ENCODE measurements at regions not wholly inside any gene's neighbourhood (a gene's known extent, or its start where the extent isn't known, plus 50 kb on each side); places are given as distances from the start of the nearest gene placed in this dataset.

DNA sequence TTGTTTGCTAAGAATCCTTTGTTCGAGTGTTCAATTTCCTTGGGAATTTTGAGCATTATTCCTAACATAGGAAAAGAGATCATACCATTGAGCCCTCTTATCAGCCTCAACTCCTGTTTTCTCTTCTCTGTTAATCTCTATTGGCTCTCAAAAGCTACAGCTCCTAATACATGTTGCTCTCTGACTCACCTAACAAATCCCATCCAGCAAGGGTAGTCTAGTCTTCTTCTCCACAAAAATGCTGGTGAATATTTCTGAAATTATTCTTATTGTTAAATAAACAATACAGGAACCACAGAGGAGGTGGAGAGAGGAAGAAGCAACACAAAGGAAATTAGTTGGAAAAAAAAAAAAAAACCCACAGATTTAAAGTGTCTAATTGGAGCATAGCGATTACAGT is 325.8 kb upstream of the NAALADL2 start:
- DNase-seq (ENCODE audit: low read depth): peak; percentile 54
- no peak overlapping the region for H3K4me3 ChIP-seq (ENCODE audit: control insufficient read depth, low read depth, low read length)
- TF ChIP-seq, protein P1, sequence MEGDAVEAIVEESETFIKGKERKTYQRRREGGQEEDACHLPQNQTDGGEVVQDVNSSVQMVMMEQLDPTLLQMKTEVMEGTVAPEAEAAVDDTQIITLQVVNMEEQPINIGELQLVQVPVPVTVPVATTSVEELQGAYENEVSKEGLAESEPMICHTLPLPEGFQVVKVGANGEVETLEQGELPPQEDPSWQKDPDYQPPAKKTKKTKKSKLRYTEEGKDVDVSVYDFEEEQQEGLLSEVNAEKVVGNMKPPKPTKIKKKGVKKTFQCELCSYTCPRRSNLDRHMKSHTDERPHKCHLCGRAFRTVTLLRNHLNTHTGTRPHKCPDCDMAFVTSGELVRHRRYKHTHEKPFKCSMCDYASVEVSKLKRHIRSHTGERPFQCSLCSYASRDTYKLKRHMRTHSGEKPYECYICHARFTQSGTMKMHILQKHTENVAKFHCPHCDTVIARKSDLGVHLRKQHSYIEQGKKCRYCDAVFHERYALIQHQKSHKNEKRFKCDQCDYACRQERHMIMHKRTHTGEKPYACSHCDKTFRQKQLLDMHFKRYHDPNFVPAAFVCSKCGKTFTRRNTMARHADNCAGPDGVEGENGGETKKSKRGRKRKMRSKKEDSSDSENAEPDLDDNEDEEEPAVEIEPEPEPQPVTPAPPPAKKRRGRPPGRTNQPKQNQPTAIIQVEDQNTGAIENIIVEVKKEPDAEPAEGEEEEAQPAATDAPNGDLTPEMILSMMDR (conservative IDR thresholded peaks at IDR 0.05; ENCODE audit: control insufficient read depth, insufficient read depth, low read depth, low read length): no peak

DNA sequence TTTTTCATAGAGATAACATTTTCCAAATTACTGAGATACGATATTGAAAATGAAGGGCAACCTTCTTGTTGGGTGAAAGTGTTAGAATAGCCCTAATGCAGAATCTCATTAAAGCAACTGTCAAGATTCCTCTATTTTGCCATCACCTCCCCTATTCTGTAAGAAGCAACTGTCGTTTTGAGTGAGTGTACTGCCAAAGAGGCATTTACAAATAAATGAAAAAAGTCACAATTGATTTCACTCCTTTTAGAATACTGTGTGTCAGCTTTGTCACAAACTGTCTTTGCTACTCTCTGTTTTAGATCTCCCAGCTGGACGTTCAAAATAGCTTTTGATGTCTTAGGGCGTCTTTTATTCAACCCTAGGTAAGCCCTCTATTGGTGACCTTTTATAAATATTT is 322.8 kb upstream of the NAALADL2 start:
- DNase-seq (ENCODE audit: low read depth): no peak
- TF ChIP-seq, protein P1 (conservative IDR thresholded peaks at IDR 0.05; ENCODE audit: control insufficient read depth, insufficient read depth, low read depth, low read length): no peak
- no peak overlapping the region for H3K4me3 ChIP-seq (ENCODE audit: control insufficient read depth, low read depth, low read length)

- no peak overlapping the region for H3K4me3 ChIP-seq (ENCODE audit: control insufficient read depth, low read depth, low read length)
- DNase-seq (ENCODE audit: low read depth): no peak
- TF ChIP-seq, protein P1 (conservative IDR thresholded peaks at IDR 0.05; ENCODE audit: control insufficient read depth, insufficient read depth, low read depth, low read length): no peak
Measured at GRCh38 chr3:174538151-174538550, 321.0 kb upstream of the NAALADL2 start.

GRCh38 chr3:174540116-174540908 is 318.8 kb upstream of the NAALADL2 start:
- TF ChIP-seq, protein P1 (conservative IDR thresholded peaks at IDR 0.05; ENCODE audit: control insufficient read depth, insufficient read depth, low read depth, low read length): no peak
- no peak for DNase-seq (ENCODE audit: low read depth)
- H3K4me3 ChIP-seq (ENCODE audit: control insufficient read depth, low read depth, low read length): no peak overlapping the region

GRCh38 chr3:174541708-174542315 is 317.3 kb upstream of the NAALADL2 start:
- TF ChIP-seq, protein P1 (conservative IDR thresholded peaks at IDR 0.05; ENCODE audit: control insufficient read depth, insufficient read depth, low read depth, low read length): no peak
- no peak overlapping the region for H3K4me3 ChIP-seq (ENCODE audit: control insufficient read depth, low read depth, low read length)
- DNase-seq (ENCODE audit: low read depth): peak; percentile 42

- no peak overlapping the region for H3K4me3 ChIP-seq (ENCODE audit: control insufficient read depth, low read depth, low read length)
- TF ChIP-seq, protein P1 (conservative IDR thresholded peaks at IDR 0.05; ENCODE audit: control insufficient read depth, insufficient read depth, low read depth, low read length): no peak
- peak; percentile 5 for DNase-seq (ENCODE audit: low read depth)
Measured at GRCh38 chr3:174547801-174548435, 311.2 kb upstream of the NAALADL2 start.
